Motor neuron (in vitro differentiated cells): ENCODE measurements at regions not wholly inside any gene's neighbourhood (a gene's known extent, or its start where the extent isn't known, plus 50 kb on each side); places are given as distances from the start of the nearest gene placed in this dataset.
"Not testable (repeated sequence)": the region's sequence is repeated elsewhere in the genome, so short reads cannot be mapped to it uniquely, and the experiment has no call there.

Experiments used
- ATAC-seq, 8 experiments: fragments of 200-7000 bp; cut with Tn5 transposase; replicated peaks in 6 of 8; 2 replicates each; pipeline ENCODE4 v1.8.0; 2021; ENCODE audit warnings: mild to moderate bottlenecking in 8 of 8, moderate library complexity in 8 of 8
- H3K27ac ChIP-seq, 2 donors: fragments of 250-450 bp; sonication (Bioruptor Pico); 2 replicates each; pipeline ENCODE4 v1.9.0; 2021; ENCODE audit warnings: antibody characterized with exemption in 2 of 2, mild to moderate bottlenecking in 2 of 2, moderate library complexity in 1 of 2
- H3K4me1 ChIP-seq, 2 donors: fragments of 250-450 bp; sonication (Bioruptor Pico); replicated peaks in 1 of 2; 2 replicates each; pipeline ENCODE4 v1.6.1; 2021; ENCODE audit warnings: antibody characterized with exemption in 2 of 2, mild to moderate bottlenecking in 2 of 2, moderate library complexity in 1 of 2
- H3K4me3 ChIP-seq, 5 donors: fragments of 250-450 bp; sonication (Bioruptor Pico); 2 replicates each; pipeline ENCODE4 v1.9.0; 2021; ENCODE audit warnings: antibody characterized with exemption in 5 of 5, mild to moderate bottlenecking in 5 of 5, moderate library complexity in 4 of 5
- WGBS, 10 experiments: fragments of 450-650 bp; shearing (Covaris generic); methylation state at CpG; one replicate each; pipeline ENCODE4 v1.0.0; 2022; 5-methylcytosine and 5-hydroxymethylcytosine counted together
- in situ Hi-C, 9 experiments: fragments of 400-800 bp; cut with MboI; loops; one replicate each; pipeline ENCODE4 v1.15.0; 2021; ENCODE audit warnings: low sequenced_read_pairs in 9 of 9, low pct_unique_long_range_greater_than_20kb in 2 of 9; ENCODE audit not compliant: unreplicated experiment in 9 of 9

GRCh38 chr7:115319541-115319940, 397.6 kb downstream of the MDFIC start:
- no peak for ATAC-seq
- in situ Hi-C loops, result no loop called here
- Histone ChIP-seq H3K27ac (no peak overlapping the region), H3K4me1 (no peaks in the 10 kb centered on the region), H3K4me3 (no peak overlapping the region)
- WGBS, 10 experiments, result 67 to 100% (median 89%) methylated on average over 1 to 2 of the region's 2 CpGs

GRCh38 chr7:115310316-115310715, 388.4 kb downstream of the MDFIC start:
- in situ Hi-C loops, H3K4me3 ChIP-seq, H3K4me1 ChIP-seq, H3K27ac ChIP-seq: not testable (repeated sequence)
- ATAC-seq, result peak in 1 of 8 experiments; percentile 43
- WGBS, 10 experiments, result 92 to 100% (median 100%) methylated on average over 2 of the region's 2 CpGs; no CpG with 5 or more reads in 7 of the 10 experiments

- no peaks in the 10 kb centered on the region for H3K4me1 ChIP-seq
- H3K27ac ChIP-seq, result no peak overlapping the region
- WGBS, 10 experiments, result 35 to 100% (median 82%) methylated on average over 1 to 2 of the region's 2 CpGs
- in situ Hi-C loops, result no loop called here
- no peak overlapping the region for H3K4me3 ChIP-seq
- no peak for ATAC-seq
These were observed 384.7 kb downstream of the MDFIC start for GRCh38 chr7:115306586-115306985.

GRCh38 chr7:115300231-115300870, 378.5 kb downstream of the MDFIC start:
- Histone ChIP-seq H3K4me3 (no peak overlapping the region), H3K27ac (no peak overlapping the region), H3K4me1 (peaks cover 0 to 2% of the 10 kb centered on the region in 2 donors)
- ATAC-seq, result peak in 2 of 8 experiments; percentile 66 to 72
- in situ Hi-C loops, result no loop called here
- WGBS, 10 experiments, result 0 to 78% (median 0%) methylated on average over 1 of the region's 1 CpG; no CpG with 5 or more reads in 5 of the 10 experiments

- no peak overlapping the region for H3K4me3 ChIP-seq
- peaks cover 0 to 2% of the 10 kb centered on the region in 2 donors for H3K4me1 ChIP-seq
- in situ Hi-C loops, result no loop called here
- ATAC-seq, result peak in 6 of 8 experiments; percentile 57 to 95 (median 91)
- 33 to 80% (median 47%) methylated on average over 1 to 6 of the region's 6 CpGs; no CpG with 5 or more reads in 1 of the 10 experiments for WGBS, 10 experiments
- H3K27ac ChIP-seq, result no peak overlapping the region
These were observed 377.6 kb downstream of the MDFIC start for GRCh38 chr7:115299397-115300037.

- ATAC-seq, result peak in 6 of 8 experiments; percentile 38 to 97 (median 64)
These were observed 375.8 kb downstream of the MDFIC start for GRCh38 chr7:115297656-115298055.

GRCh38 chr7:115293628-115294240, 371.8 kb downstream of the MDFIC start:
- Histone ChIP-seq H3K4me3 (no peak overlapping the region), H3K27ac (no peak overlapping the region), H3K4me1 (no peaks in the 10 kb centered on the region)
- WGBS, 10 experiments, result 65 to 93% (median 83%) methylated on average over 1 to 6 of the region's 6 CpGs; no CpG with 5 or more reads in 1 of the 10 experiments
- no peak for ATAC-seq
- in situ Hi-C loops, result no loop called here

More at GRCh38 chr7:115297656-115298055, 375.8 kb downstream of the MDFIC start:
- H3K27ac ChIP-seq, result no peak overlapping the region
- H3K4me1 ChIP-seq, result peaks cover 0 to 2% of the 10 kb centered on the region in 2 donors
- in situ Hi-C loops, result no loop called here
- no peak overlapping the region for H3K4me3 ChIP-seq

GRCh38 chr7:115292381-115292780, 370.5 kb downstream of the MDFIC start:
- H3K27ac ChIP-seq, result no peak overlapping the region
- ATAC-seq, result no peak
- no peaks in the 10 kb centered on the region for H3K4me1 ChIP-seq
- no peak overlapping the region for H3K4me3 ChIP-seq
- in situ Hi-C loops, result no loop called here
- 73 to 100% (median 82%) methylated on average over 1 to 3 of the region's 3 CpGs for WGBS, 10 experiments

- Histone ChIP-seq H3K4me3 (no peak overlapping the region), H3K4me1 (no peaks in the 10 kb centered on the region), H3K27ac (no peak overlapping the region)
- in situ Hi-C loops, result no loop called here
- 0 to 100% (median 60%) methylated on average over 1 to 2 of the region's 2 CpGs for WGBS, 10 experiments
- ATAC-seq, result no peak
These were observed 368.1 kb downstream of the MDFIC start for GRCh38 chr7:115289971-115290370.

- no peaks in the 10 kb centered on the region for H3K4me1 ChIP-seq
- in situ Hi-C loops, result no loop called here
- H3K4me3 ChIP-seq, result no peak overlapping the region
- WGBS, 10 experiments, result 92 to 100% (median 100%) methylated on average over 1 of the region's 1 CpG; no CpG with 5 or more reads in 3 of the 10 experiments
- H3K27ac ChIP-seq, result no peak overlapping the region
- ATAC-seq, result no peak
These were observed 354.9 kb downstream of the MDFIC start for GRCh38 chr7:115276791-115277190.

- H3K27ac ChIP-seq, H3K4me3 ChIP-seq, ATAC-seq, H3K4me1 ChIP-seq, in situ Hi-C loops: not testable (repeated sequence)
- 80 to 100% (median 88%) methylated on average over 1 to 8 of the region's 8 CpGs; no CpG with 5 or more reads in 3 of the 10 experiments for WGBS, 10 experiments
These were observed 352.0 kb downstream of the MDFIC start for GRCh38 chr7:115273855-115274254.

- in situ Hi-C loops, result no loop called here
- H3K4me1 ChIP-seq, result no peaks in the 10 kb centered on the region
- no peak overlapping the region for H3K4me3 ChIP-seq
- H3K27ac ChIP-seq, result no peak overlapping the region
- WGBS, 10 experiments, result 75 to 100% (median 89%) methylated on average over 1 of the region's 1 CpG; no CpG with 5 or more reads in 2 of the 10 experiments
- no peak for ATAC-seq
These were observed 351.4 kb downstream of the MDFIC start for GRCh38 chr7:115273139-115273772.
